ENCODE measurements at regions not wholly inside any gene's neighbourhood (a gene's known extent, or its start where the extent isn't known, plus 50 kb on each side); places are given as distances from the start of the nearest gene placed in this dataset.

DNA sequence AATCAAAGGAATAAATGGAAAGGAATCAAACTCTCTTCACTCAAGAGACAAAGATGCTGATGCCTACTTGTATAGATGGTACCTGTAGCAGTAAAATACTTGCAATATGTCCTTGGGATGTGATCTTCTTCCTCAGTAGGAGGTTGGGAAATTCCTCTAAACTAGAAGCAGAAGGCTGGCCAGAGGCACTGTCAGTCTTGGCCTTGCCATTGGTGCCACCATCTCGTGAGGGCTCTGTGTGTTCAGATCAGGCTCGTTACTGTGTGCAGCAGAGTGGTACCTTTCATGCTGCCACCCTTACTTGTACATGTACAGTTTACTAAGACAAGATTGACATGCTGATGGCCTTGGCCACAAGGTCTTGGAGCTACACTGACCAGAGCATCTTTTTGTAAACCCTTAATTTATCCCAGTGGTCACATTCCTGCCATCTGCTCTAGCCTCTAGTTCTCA, 169.0 kb downstream of the MYCN start:
- TF ChIP-seq POLR2AphosphoS5 (IDR thresholded peaks at IDR 0.05) (no peak), POLR2A (IDR thresholded peaks at IDR 0.05) (no peak)
